ENCODE measurements at regions not wholly inside any gene's neighbourhood (a gene's known extent, or its start where the extent isn't known, plus 50 kb on each side); places are given as distances from the start of the nearest gene placed in this dataset.

DNA sequence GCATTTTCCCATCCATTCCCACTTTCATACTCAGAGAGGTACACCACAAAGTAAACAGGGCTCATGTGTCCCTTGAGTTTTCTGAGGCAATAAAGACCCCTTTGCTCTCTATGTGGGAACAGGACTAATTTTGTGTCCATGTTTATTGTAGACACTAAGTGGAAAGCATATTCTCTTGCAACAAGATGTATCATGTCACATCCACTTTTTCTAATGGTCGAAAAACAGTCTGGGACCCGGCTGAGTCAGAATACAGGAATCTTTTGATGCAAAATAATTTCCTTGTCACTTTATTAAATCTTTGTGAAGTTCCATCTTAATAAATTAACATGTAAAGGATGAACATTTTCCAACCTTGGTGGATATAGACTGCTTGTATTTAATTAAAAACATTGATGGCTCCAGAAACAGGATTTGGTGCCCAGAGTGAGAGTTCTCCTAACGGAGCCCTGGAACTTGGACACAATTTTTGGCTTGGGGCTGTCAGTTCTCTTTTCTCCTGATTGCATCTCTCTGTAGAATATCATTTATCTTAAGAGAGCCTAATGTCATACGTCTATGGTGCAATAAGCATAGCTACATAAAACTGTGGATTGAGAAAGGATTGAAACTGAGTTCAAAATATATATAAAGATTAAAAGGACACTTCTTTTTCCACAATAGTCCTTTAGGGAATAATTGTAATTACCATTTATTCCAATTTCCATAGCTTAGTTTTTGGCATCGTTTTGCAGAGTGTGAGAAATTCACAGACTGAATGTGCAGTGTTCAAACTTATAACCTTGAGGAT, 1116.7 kb upstream of the SEMA6A start:
- TF ChIP-seq, protein P1, sequence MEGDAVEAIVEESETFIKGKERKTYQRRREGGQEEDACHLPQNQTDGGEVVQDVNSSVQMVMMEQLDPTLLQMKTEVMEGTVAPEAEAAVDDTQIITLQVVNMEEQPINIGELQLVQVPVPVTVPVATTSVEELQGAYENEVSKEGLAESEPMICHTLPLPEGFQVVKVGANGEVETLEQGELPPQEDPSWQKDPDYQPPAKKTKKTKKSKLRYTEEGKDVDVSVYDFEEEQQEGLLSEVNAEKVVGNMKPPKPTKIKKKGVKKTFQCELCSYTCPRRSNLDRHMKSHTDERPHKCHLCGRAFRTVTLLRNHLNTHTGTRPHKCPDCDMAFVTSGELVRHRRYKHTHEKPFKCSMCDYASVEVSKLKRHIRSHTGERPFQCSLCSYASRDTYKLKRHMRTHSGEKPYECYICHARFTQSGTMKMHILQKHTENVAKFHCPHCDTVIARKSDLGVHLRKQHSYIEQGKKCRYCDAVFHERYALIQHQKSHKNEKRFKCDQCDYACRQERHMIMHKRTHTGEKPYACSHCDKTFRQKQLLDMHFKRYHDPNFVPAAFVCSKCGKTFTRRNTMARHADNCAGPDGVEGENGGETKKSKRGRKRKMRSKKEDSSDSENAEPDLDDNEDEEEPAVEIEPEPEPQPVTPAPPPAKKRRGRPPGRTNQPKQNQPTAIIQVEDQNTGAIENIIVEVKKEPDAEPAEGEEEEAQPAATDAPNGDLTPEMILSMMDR (conservative IDR thresholded peaks at IDR 0.05; ENCODE audit: low read length): no peak
- TF ChIP-seq EZH2phosphoT487 (IDR thresholded peaks at IDR 0.05; ENCODE audit: borderline replicate concordance, low read depth, low read length): no peak
